ENCODE measurements at regions not wholly inside any gene's neighbourhood (a gene's known extent, or its start where the extent isn't known, plus 50 kb on each side); places are given as distances from the start of the nearest gene placed in this dataset.

DNA sequence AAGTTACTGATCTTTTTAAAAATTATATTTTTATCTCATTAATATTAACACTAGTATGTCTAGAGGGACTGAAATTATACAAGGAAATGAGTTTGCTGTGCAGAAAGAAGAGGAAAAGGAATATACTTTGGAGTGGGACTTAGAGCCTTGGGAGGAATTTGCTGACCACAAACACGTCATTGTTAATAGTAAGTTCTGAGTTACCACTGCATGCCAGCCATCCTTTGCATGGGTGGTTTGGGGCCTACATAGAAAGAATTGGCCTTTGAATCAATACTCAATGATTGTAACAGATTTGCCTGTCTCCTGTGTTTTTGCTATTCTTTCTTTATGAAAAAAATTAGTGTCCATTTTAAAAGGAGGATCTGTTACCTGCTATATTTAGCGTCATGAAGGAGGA, 232.6 kb upstream of the TNC start:
- Histone ChIP-seq H3K36me3 (ENCODE audit: control insufficient read depth in 2 of 2, insufficient read depth in 2 of 2, low read length in 1 of 2) (no peaks in the 10 kb centered on the region), H3K9me3 (ENCODE audit: control insufficient read depth in 2 of 2, insufficient read depth in 1 of 2, low read depth in 1 of 2, low read length in 1 of 2) (peaks cover 0 to 5% of the 10 kb centered on the region in 2 donors), H3K27ac (ENCODE audit: low read depth in 2 of 2, low read length in 1 of 2) (no peak overlapping the region), H3K4me1 (ENCODE audit: control insufficient read depth in 2 of 2, insufficient read depth in 2 of 2, low read length in 1 of 2) (no peaks in the 10 kb centered on the region), H3K27me3 (ENCODE audit: control insufficient read depth in 1 of 2, insufficient read depth in 2 of 2, low read length in 2 of 2) (no peaks in the 10 kb centered on the region), H3K4me3 (ENCODE audit: low read depth in 1 of 2, low read length in 2 of 2) (no peak overlapping the region)
- WGBS, 2 donors: 91 to 95% methylated on average over 2 of the region's 2 CpGs

DNA sequence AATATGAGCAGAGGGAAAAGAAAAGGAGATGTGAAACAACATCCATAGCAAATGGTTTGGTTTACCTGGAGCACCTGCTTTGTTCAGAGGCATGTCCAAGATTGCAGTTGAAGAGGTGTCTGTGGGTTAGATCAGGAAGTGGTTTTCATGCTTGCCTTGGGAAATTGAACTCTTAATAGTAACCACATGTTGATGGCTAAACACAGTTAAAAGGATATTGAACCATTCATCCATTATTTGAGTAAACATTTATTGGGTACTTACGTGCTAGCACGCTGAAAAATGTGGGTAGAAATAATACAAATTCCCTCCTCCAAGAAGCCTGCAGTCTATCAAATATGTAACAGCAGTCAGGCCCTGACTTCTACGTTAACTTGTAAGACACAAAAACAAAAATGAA, 235.7 kb upstream of the TNC start:
- H3K36me3 ChIP-seq (ENCODE audit: control insufficient read depth in 2 of 2, insufficient read depth in 2 of 2, low read length in 1 of 2): no peaks in the 10 kb centered on the region
- no peak overlapping the region for H3K4me3 ChIP-seq (ENCODE audit: low read depth in 1 of 2, low read length in 2 of 2)
- no peaks in the 10 kb centered on the region for H3K9me3 ChIP-seq (ENCODE audit: control insufficient read depth in 2 of 2, insufficient read depth in 1 of 2, low read depth in 1 of 2, low read length in 1 of 2)
- WGBS, 2 donors: 66 to 84% methylated on average over 3 of the region's 3 CpGs
- H3K27me3 ChIP-seq (ENCODE audit: control insufficient read depth in 1 of 2, insufficient read depth in 2 of 2, low read length in 2 of 2): no peaks in the 10 kb centered on the region
- no peaks in the 10 kb centered on the region for H3K4me1 ChIP-seq (ENCODE audit: control insufficient read depth in 2 of 2, insufficient read depth in 2 of 2, low read length in 1 of 2)
- H3K27ac ChIP-seq (ENCODE audit: low read depth in 2 of 2, low read length in 1 of 2): no peak overlapping the region

DNA sequence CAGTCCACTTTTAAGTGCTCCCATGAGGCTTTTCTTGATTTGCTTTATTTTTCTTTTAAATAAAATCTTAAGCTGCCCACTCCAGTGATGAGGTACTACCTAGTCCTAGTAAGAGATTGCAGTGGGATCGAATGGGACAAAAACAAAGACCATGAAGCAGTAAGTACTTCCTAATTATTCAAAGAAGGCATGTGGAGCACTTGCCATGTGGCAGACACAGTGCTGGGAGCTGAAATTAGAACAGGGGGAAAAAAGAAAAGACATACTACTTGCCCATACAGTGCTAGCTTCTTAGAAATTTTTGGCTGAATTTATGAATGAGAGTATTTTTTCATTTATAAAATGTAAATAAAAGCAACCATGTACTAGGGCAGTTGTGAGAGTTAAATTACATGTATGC, 239.9 kb upstream of the TNC start:
- H3K27ac ChIP-seq (ENCODE audit: low read depth in 2 of 2, low read length in 1 of 2): no peak overlapping the region

DNA sequence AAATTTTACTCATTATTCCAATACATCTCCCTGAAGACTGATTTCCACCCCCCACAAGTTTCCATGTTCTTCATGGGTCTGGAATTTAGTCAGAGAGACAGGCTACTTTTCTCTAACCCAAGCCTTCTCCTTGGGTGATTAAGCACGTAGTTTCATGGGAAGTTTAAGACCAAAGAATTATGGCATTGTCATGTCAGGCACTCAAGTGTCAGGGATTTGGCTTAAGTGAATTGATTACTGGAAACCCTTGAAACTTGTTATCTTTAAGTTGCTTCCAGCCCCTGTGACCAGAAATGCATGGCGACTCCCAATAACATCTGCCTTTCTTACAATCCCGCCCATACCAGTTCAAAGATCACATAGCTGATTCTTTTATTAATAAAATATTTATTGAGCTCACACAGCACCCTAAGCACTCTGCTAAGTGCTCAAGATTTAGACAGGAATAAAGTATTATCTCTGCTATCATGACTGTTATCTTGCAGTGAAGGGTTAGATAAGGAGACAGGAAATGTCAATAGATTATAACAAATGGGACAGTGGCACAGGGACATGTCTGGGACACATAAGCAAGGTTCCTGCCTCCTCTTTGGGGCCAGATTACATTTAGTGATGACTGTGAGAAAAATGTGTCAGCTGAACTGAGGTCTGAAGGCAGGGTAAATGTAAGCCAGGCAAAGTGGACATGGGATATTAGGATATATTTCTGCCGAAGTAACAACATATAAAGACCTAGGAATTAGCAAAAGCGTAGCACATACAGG, 241.2 kb upstream of the TNC start:
- Histone ChIP-seq H3K27me3 (ENCODE audit: control insufficient read depth in 1 of 2, insufficient read depth in 2 of 2, low read length in 2 of 2) (no peaks in the 10 kb centered on the region), H3K4me3 (ENCODE audit: low read depth in 1 of 2, low read length in 2 of 2) (no peak overlapping the region), H3K36me3 (ENCODE audit: control insufficient read depth in 2 of 2, insufficient read depth in 2 of 2, low read length in 1 of 2) (no peaks in the 10 kb centered on the region), H3K4me1 (ENCODE audit: control insufficient read depth in 2 of 2, insufficient read depth in 2 of 2, low read length in 1 of 2) (no peaks in the 10 kb centered on the region), H3K27ac (ENCODE audit: low read depth in 2 of 2, low read length in 1 of 2) (no peak overlapping the region), H3K9me3 (ENCODE audit: control insufficient read depth in 2 of 2, insufficient read depth in 1 of 2, low read depth in 1 of 2, low read length in 1 of 2) (no peaks in the 10 kb centered on the region)
- WGBS, 2 donors: 65 to 74% methylated on average over 5 of the region's 5 CpGs

More for the DNA sequence above, 239.9 kb upstream of the TNC start:
- WGBS, 2 donors: 51 to 56% methylated on average over 1 of the region's 1 CpG
- H3K36me3 ChIP-seq (ENCODE audit: control insufficient read depth in 2 of 2, insufficient read depth in 2 of 2, low read length in 1 of 2): no peaks in the 10 kb centered on the region
- H3K4me1 ChIP-seq (ENCODE audit: control insufficient read depth in 2 of 2, insufficient read depth in 2 of 2, low read length in 1 of 2): no peaks in the 10 kb centered on the region
- no peaks in the 10 kb centered on the region for H3K9me3 ChIP-seq (ENCODE audit: control insufficient read depth in 2 of 2, insufficient read depth in 1 of 2, low read depth in 1 of 2, low read length in 1 of 2)
- no peak overlapping the region for H3K4me3 ChIP-seq (ENCODE audit: low read depth in 1 of 2, low read length in 2 of 2)
- no peaks in the 10 kb centered on the region for H3K27me3 ChIP-seq (ENCODE audit: control insufficient read depth in 1 of 2, insufficient read depth in 2 of 2, low read length in 2 of 2)

DNA sequence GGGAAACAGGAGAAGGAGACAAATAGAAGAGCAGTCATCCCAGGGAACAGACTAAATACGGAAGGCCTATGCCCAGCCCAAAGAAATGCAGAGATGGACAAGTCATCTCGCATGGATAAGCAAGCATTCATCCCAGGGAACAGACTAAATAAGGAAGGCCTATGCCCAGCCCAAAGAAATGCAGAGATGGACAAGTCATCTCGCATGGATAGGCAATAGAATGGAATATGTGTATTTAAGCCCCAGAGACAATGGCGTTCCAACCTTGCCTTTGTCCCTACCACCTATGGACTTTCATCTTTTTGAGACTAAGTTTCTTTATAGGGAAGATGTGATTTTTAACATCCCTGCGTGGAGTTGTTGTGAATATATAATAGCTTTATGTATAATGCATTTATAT, 242.2 kb upstream of the TNC start:
- Histone ChIP-seq H3K9me3 (ENCODE audit: control insufficient read depth in 2 of 2, insufficient read depth in 1 of 2, low read depth in 1 of 2, low read length in 1 of 2) (no peaks in the 10 kb centered on the region), H3K27me3 (ENCODE audit: control insufficient read depth in 1 of 2, insufficient read depth in 2 of 2, low read length in 2 of 2) (no peaks in the 10 kb centered on the region), H3K27ac (ENCODE audit: low read depth in 2 of 2, low read length in 1 of 2) (no peak overlapping the region), H3K36me3 (ENCODE audit: control insufficient read depth in 2 of 2, insufficient read depth in 2 of 2, low read length in 1 of 2) (no peaks in the 10 kb centered on the region), H3K4me3 (ENCODE audit: low read depth in 1 of 2, low read length in 2 of 2) (no peak overlapping the region), H3K4me1 (ENCODE audit: control insufficient read depth in 2 of 2, insufficient read depth in 2 of 2, low read length in 1 of 2) (no peaks in the 10 kb centered on the region)
- WGBS, 2 donors: 91 to 93% methylated on average over 5 of the region's 5 CpGs

DNA sequence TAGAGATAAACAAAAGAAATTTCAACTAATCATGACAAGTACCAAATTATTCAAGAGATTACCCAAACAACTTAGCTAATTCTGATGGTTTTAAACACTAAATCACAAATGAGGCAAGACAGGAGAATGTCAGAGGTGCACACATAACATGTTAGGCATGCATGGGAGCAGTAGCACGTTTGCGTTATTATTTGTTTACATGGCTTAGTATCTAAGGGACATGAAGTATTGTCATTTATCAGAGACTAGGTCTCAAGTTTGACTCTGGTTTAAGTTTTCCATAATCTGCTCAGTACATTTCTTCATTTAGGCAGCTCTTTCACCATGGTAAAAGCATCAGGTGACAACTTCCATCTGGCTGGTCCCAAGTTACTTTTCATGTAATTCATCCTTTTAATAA, 244.1 kb upstream of the TNC start:
- WGBS, 2 donors: 39 to 40% methylated on average over 2 of the region's 2 CpGs
- H3K4me1 ChIP-seq (ENCODE audit: control insufficient read depth in 2 of 2, insufficient read depth in 2 of 2, low read length in 1 of 2): no peaks in the 10 kb centered on the region
- H3K27me3 ChIP-seq (ENCODE audit: control insufficient read depth in 1 of 2, insufficient read depth in 2 of 2, low read length in 2 of 2): no peaks in the 10 kb centered on the region
- no peak overlapping the region for H3K27ac ChIP-seq (ENCODE audit: low read depth in 2 of 2, low read length in 1 of 2)
- no peaks in the 10 kb centered on the region for H3K36me3 ChIP-seq (ENCODE audit: control insufficient read depth in 2 of 2, insufficient read depth in 2 of 2, low read length in 1 of 2)
- H3K9me3 ChIP-seq (ENCODE audit: control insufficient read depth in 2 of 2, insufficient read depth in 1 of 2, low read depth in 1 of 2, low read length in 1 of 2): no peaks in the 10 kb centered on the region
- H3K4me3 ChIP-seq (ENCODE audit: low read depth in 1 of 2, low read length in 2 of 2): no peak overlapping the region

DNA sequence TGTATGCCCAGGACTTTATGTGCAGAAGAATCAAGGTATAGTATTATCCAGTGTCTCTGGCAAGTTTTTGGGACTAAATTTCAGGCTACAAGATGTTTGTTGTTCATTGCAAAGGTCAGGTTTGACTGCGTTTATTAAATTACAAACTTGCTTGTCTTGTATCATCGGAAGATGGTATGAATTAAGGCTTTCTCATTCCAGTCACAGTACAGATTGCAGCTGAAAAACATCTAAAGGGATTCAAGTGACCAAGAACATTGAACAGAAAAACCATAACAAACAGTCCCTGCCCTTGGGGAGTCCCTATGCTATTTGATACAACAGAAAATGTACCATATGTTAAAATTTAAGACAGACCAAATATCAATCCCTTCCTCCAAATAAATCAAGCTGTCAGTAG, 244.7 kb upstream of the TNC start:
- Histone ChIP-seq H3K9me3 (ENCODE audit: control insufficient read depth in 2 of 2, insufficient read depth in 1 of 2, low read depth in 1 of 2, low read length in 1 of 2) (no peaks in the 10 kb centered on the region), H3K36me3 (ENCODE audit: control insufficient read depth in 2 of 2, insufficient read depth in 2 of 2, low read length in 1 of 2) (no peaks in the 10 kb centered on the region), H3K27me3 (ENCODE audit: control insufficient read depth in 1 of 2, insufficient read depth in 2 of 2, low read length in 2 of 2) (no peaks in the 10 kb centered on the region), H3K4me3 (ENCODE audit: low read depth in 1 of 2, low read length in 2 of 2) (no peak overlapping the region), H3K27ac (ENCODE audit: low read depth in 2 of 2, low read length in 1 of 2) (no peak overlapping the region), H3K4me1 (ENCODE audit: control insufficient read depth in 2 of 2, insufficient read depth in 2 of 2, low read length in 1 of 2) (no peaks in the 10 kb centered on the region)
- WGBS, 2 donors: 82 to 89% methylated on average over 2 of the region's 2 CpGs

DNA sequence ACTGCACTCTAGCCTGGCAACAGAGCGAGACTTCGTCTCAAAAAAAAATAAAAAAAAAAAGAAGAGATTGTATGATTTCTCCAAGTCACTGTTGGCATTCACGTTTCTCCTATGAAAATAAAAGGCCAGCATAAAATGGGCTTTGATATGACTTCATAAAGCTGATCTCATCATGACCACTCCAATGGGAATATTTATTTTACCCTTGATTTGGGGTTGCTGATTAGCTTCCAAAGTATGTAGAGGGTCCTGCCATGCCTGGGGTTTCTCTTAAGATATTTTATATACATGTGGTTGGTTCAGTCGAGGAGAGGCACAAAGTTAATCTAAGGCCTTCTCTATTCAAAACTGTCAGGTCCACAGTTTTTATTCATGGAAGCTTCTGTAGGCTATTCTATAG, 247.0 kb upstream of the TNC start:
- H3K4me3 ChIP-seq (ENCODE audit: low read depth in 1 of 2, low read length in 2 of 2): no peak overlapping the region
- no peaks in the 10 kb centered on the region for H3K9me3 ChIP-seq (ENCODE audit: control insufficient read depth in 2 of 2, insufficient read depth in 1 of 2, low read depth in 1 of 2, low read length in 1 of 2)
- H3K36me3 ChIP-seq (ENCODE audit: control insufficient read depth in 2 of 2, insufficient read depth in 2 of 2, low read length in 1 of 2): no peaks in the 10 kb centered on the region
- WGBS, 2 donors: 92 to 96% methylated on average over 4 of the region's 4 CpGs
- H3K4me1 ChIP-seq (ENCODE audit: control insufficient read depth in 2 of 2, insufficient read depth in 2 of 2, low read length in 1 of 2): peaks cover 0 to 2% of the 10 kb centered on the region in 2 donors
- no peaks in the 10 kb centered on the region for H3K27me3 ChIP-seq (ENCODE audit: control insufficient read depth in 1 of 2, insufficient read depth in 2 of 2, low read length in 2 of 2)
- H3K27ac ChIP-seq (ENCODE audit: low read depth in 2 of 2, low read length in 1 of 2): no peak overlapping the region

DNA sequence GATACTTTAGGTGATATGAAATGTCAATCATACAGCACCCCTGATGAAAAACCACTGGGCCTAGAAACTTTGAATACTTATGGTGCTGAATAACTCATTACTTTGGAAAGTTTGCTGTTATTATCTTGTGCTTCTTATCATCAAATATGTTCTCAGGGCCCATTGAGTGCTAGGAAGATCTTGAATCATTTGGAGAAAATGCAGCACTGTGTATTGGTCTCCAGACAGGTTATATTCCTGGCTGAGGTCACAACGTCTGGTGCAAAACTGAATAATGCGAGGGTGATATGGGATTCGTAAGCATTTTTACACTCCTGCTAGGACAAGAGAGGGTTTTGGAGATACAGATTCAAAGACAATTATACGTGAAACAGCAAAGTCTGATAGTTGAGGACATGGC, 249.4 kb upstream of the TNC start:
- H3K9me3 ChIP-seq (ENCODE audit: control insufficient read depth in 2 of 2, insufficient read depth in 1 of 2, low read depth in 1 of 2, low read length in 1 of 2): no peaks in the 10 kb centered on the region
- H3K27me3 ChIP-seq (ENCODE audit: control insufficient read depth in 1 of 2, insufficient read depth in 2 of 2, low read length in 2 of 2): no peaks in the 10 kb centered on the region
- H3K4me1 ChIP-seq (ENCODE audit: control insufficient read depth in 2 of 2, insufficient read depth in 2 of 2, low read length in 1 of 2): peaks cover 0 to 2% of the 10 kb centered on the region in 2 donors
- 88 to 93% methylated on average over 4 of the region's 4 CpGs for WGBS, 2 donors
- H3K4me3 ChIP-seq (ENCODE audit: low read depth in 1 of 2, low read length in 2 of 2): no peak overlapping the region
- H3K36me3 ChIP-seq (ENCODE audit: control insufficient read depth in 2 of 2, insufficient read depth in 2 of 2, low read length in 1 of 2): no peaks in the 10 kb centered on the region
- no peak overlapping the region for H3K27ac ChIP-seq (ENCODE audit: low read depth in 2 of 2, low read length in 1 of 2)

DNA sequence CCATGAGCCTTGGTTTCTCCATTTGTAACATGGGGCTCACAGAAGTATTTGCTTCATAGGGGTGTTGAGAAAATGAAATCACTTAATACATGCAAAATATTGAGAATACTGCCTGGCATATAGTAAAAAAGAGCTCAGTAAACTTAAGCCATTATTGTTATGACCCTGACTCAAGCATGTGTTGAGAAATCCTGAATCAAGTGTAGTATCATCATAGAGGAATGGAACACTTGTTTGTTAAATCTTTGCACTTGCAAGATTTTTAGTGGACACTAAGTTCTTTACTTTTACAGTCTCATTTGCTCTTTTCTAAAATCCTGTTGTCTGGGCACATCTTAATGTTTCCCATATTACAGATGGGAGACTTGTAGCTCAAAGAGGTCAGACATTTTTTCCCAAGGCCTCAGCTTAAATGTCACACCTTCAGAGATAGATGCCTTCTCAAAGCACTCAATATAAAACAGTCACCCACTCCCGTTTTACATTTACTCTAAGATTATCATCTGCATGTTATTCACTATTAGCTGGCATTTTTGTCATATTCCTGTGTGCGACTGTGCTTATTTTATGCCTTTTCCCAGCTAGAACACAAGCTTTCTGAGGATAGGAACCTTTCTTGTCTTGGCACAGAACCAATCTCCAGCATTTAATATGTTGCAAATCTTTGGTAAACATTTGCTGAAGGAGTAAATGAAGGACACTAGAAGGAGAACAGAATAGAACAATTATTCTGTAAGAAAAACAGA, 250.0 kb upstream of the TNC start:
- H3K4me3 ChIP-seq (ENCODE audit: low read depth in 1 of 2, low read length in 2 of 2): no peak overlapping the region
- no peaks in the 10 kb centered on the region for H3K36me3 ChIP-seq (ENCODE audit: control insufficient read depth in 2 of 2, insufficient read depth in 2 of 2, low read length in 1 of 2)
- H3K4me1 ChIP-seq (ENCODE audit: control insufficient read depth in 2 of 2, insufficient read depth in 2 of 2, low read length in 1 of 2): peaks cover 0 to 2% of the 10 kb centered on the region in 2 donors
- 72 to 78% methylated on average over 2 of the region's 2 CpGs for WGBS, 2 donors
- no peaks in the 10 kb centered on the region for H3K27me3 ChIP-seq (ENCODE audit: control insufficient read depth in 1 of 2, insufficient read depth in 2 of 2, low read length in 2 of 2)
- H3K9me3 ChIP-seq (ENCODE audit: control insufficient read depth in 2 of 2, insufficient read depth in 1 of 2, low read depth in 1 of 2, low read length in 1 of 2): no peaks in the 10 kb centered on the region
- H3K27ac ChIP-seq (ENCODE audit: low read depth in 2 of 2, low read length in 1 of 2): no peak overlapping the region

All from esophagus (tissue), 2 donors.